Right renal pelvis (tissue), 4 donors: ENCODE measurements at regions not wholly inside any gene's neighbourhood (a gene's known extent, or its start where the extent isn't known, plus 50 kb on each side); places are given as distances from the start of the nearest gene placed in this dataset.
"Not testable (repeated sequence)": the region's sequence is repeated elsewhere in the genome, so short reads cannot be mapped to it uniquely, and the experiment has no call there.

ENCODE experiments used
- DNase-seq, 4 donors: peaks; one replicate each; pipeline ENCODE4 v3.0.0-alpha.2; 2013; ENCODE audit warnings: low read depth in 4 of 4, low spot score in 3 of 4, missing footprints in 1 of 4

- DNase-seq = no peak
Measured at GRCh38 chr16:22705799-22706198, 108.2 kb upstream of the HS3ST2 start.

- DNase-seq = no peak
Measured at GRCh38 chr16:22710326-22710725, 103.6 kb upstream of the HS3ST2 start.

- no peak for DNase-seq
Measured at GRCh38 chr16:22711847-22712246, 102.1 kb upstream of the HS3ST2 start.

- DNase-seq = no peak
Measured at GRCh38 chr16:22712471-22712870, 101.5 kb upstream of the HS3ST2 start.

GRCh38 chr16:22718598-22718997 is 95.4 kb upstream of the HS3ST2 start:
- not testable (repeated sequence) for DNase-seq

- DNase-seq = no peak
Measured at GRCh38 chr16:22719945-22720344, 94.0 kb upstream of the HS3ST2 start.

- DNase-seq = no peak
Measured at GRCh38 chr16:22721511-22722100, 92.4 kb upstream of the HS3ST2 start.

- not testable (repeated sequence) for DNase-seq
Measured at GRCh38 chr16:22722551-22723541, 91.1 kb upstream of the HS3ST2 start.

GRCh38 chr16:22726868-22727267 is 87.1 kb upstream of the HS3ST2 start:
- DNase-seq = no peak

- no peak for DNase-seq
Measured at GRCh38 chr16:22727285-22728166, 86.4 kb upstream of the HS3ST2 start.

GRCh38 chr16:22728167-22728836 is 85.7 kb upstream of the HS3ST2 start:
- DNase-seq = peak in 1 of 4 donors; percentile 22

GRCh38 chr16:22732400-22732799 is 81.6 kb upstream of the HS3ST2 start:
- peak in 3 of 4 donors; percentile 25 to 63 (median 51) for DNase-seq

GRCh38 chr16:22732959-22733358 is 81.0 kb upstream of the HS3ST2 start:
- no peak for DNase-seq

GRCh38 chr16:22734368-22734767 is 79.6 kb upstream of the HS3ST2 start:
- no peak for DNase-seq

GRCh38 chr16:22736791-22737190 is 77.2 kb upstream of the HS3ST2 start:
- no peak for DNase-seq

- DNase-seq = no peak
Measured at GRCh38 chr16:22739077-22739476, 74.9 kb upstream of the HS3ST2 start.

- no peak for DNase-seq
Measured at GRCh38 chr16:22743401-22743800, 70.6 kb upstream of the HS3ST2 start.

GRCh38 chr16:22751104-22751667 is 62.8 kb upstream of the HS3ST2 start:
- DNase-seq = no peak

GRCh38 chr16:22751685-22752084 is 62.3 kb upstream of the HS3ST2 start:
- no peak for DNase-seq

- DNase-seq = no peak
Measured at GRCh38 chr16:22753451-22753850, 60.5 kb upstream of the HS3ST2 start.
